Coronary artery (tissue), 2 donors: ENCODE measurements at regions not wholly inside any gene's neighbourhood (a gene's known extent, or its start where the extent isn't known, plus 50 kb on each side); places are given as distances from the start of the nearest gene placed in this dataset.
"Not testable (repeated sequence)": the region's sequence is repeated elsewhere in the genome, so short reads cannot be mapped to it uniquely, and the experiment has no call there.

ENCODE experiments used
- DNase-seq: peaks from one replicate; pipeline ENCODE4 v3.0.0-alpha.2; 2017; ENCODE audit warnings: low spot score
- H3K27ac ChIP-seq, 2 donors: fragments of 200-600 bp; sonication (generic); one replicate each; pipeline ENCODE4 v1.5.1; 2016 to 2019
- H3K4me3 ChIP-seq: fragments of 200-600 bp; sonication (generic); 2 replicates; pipeline ENCODE4 v1.5.1; 2016; ENCODE audit warnings: mild to moderate bottlenecking, moderate library complexity
- TF ChIP-seq, protein P1 (sequence below): fragments of 200-600 bp; sonication (generic); IDR thresholded peaks from one replicate; pipeline ENCODE4 v1.5.1; 2019; ENCODE audit warnings: antibody characterized with exemption

- TF ChIP-seq, protein P1, sequence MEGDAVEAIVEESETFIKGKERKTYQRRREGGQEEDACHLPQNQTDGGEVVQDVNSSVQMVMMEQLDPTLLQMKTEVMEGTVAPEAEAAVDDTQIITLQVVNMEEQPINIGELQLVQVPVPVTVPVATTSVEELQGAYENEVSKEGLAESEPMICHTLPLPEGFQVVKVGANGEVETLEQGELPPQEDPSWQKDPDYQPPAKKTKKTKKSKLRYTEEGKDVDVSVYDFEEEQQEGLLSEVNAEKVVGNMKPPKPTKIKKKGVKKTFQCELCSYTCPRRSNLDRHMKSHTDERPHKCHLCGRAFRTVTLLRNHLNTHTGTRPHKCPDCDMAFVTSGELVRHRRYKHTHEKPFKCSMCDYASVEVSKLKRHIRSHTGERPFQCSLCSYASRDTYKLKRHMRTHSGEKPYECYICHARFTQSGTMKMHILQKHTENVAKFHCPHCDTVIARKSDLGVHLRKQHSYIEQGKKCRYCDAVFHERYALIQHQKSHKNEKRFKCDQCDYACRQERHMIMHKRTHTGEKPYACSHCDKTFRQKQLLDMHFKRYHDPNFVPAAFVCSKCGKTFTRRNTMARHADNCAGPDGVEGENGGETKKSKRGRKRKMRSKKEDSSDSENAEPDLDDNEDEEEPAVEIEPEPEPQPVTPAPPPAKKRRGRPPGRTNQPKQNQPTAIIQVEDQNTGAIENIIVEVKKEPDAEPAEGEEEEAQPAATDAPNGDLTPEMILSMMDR: no peak
Observed at GRCh38 chr21:8992731-8993174, 1528.6 kb upstream of the TPTE start.

DNA sequence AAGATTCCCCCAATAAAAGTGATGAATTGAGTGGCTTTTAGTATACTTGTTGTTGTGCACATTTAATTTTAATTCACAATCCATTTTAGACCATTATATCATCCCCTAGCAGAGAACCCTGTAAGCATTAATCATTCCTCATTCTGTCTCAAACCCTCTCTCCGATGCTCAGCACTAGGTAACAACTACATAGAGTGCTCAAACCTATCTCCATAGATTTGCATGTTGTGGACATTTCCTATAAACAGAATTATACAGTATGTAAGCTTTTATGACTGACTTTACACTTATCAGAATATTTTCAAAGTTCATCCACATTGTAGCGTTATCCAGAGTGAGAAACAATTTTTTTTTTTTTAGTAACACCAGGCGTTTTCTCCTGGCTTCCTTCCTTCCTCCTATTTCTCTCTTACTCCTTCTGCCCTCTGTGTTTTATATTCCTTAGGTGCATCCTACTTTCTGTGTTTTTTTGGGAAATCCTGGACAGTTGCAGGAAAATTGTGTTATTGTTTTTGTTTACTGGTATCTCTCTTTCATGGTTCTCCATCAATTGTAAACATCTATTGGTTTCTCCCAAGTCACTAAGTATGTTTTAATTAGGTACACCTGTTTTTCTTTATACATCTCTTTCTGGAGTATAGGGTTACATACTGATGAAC lies 1528.0 kb upstream of the TPTE start:
- no peak overlapping the region for H3K4me3 ChIP-seq
- no peak overlapping the region for H3K27ac ChIP-seq
- no peak for DNase-seq
- TF ChIP-seq, protein P1: no peak

More at GRCh38 chr21:8992731-8993174, 1528.6 kb upstream of the TPTE start:
- no peak overlapping the region for H3K4me3 ChIP-seq
- DNase-seq: no peak
- H3K27ac ChIP-seq: no peak overlapping the region

DNA sequence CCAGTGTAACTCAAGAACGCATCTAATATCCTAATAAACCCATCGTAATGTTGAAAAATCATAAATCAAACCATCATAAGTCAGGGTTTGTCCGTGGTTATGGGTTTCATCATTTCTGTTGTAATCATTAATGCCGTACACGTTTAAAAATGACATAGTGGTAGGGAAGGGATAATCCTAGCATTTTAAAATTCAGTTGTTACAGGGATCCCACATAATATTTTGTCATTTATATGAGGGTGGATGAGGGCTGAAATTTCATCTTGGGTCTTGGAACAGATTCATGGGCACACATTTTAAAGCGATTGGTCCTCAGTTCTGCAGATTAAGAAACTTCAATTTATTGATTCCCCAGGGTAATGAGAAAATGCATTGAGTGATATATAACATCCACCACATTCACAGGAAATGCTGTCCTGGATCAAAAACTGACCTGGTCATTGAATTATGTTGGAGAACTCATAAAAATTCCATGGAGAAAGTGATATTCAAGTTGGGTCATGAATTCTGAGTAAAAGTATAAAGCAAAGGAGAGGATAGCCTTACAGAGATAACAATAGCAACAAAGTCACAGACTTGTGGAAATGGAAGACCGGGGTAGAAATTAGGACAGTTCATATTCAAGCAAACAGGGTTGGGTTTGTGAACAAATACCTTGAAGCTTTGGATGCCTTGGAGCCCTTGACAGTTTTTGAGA lies 1527.3 kb upstream of the TPTE start:
- no peak for DNase-seq
- TF ChIP-seq, protein P1: no peak
- H3K27ac ChIP-seq: no peak overlapping the region

DNA sequence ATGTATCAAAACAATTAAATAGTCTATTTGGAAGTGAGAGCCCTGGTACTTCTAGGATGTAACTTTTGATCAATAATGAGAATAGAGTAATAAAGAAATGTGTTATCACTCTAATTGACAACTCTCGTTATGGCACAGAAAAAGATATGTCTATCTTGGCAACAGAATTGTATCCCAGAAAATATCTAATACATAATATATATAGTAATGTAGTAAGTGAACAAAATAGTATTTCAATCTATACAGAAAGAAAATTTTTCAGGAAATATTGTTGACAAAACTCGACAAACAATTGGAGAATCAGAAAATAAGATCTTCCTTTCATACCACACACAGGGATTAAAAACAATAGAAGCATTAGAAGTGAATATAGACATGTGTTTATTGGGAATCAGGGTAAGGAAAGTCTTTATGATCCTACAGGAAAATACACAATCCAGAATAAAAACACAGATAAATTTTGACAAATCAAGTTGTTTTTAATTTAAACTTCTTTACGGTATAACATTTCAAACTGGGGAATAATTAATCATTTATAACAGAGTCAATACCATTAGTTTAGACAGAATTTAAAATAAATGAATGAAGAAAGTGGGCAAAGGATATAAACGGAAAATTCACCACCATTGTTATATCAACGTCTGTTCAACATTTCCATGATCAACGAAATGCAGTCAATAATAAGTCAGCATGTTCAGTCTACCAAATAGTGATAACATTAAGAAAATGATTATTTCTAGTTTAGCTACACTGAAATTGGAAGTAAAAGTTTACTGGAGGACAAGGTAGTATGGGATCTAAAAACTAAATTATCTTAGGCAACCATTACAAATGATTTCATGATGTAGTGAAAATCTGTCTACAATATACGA lies 1526.5 kb upstream of the TPTE start:
- TF ChIP-seq, protein P1: no peak
- DNase-seq: no peak
- no peak overlapping the region for H3K4me3 ChIP-seq
- no peak overlapping the region for H3K27ac ChIP-seq

More for the DNA sequence above, 1527.3 kb upstream of the TPTE start:
- H3K4me3 ChIP-seq: no peak overlapping the region

- not testable (repeated sequence) for H3K27ac ChIP-seq, DNase-seq, H3K4me3 ChIP-seq
Observed at GRCh38 chr21:8996487-8996968, 1524.9 kb upstream of the TPTE start.

DNA sequence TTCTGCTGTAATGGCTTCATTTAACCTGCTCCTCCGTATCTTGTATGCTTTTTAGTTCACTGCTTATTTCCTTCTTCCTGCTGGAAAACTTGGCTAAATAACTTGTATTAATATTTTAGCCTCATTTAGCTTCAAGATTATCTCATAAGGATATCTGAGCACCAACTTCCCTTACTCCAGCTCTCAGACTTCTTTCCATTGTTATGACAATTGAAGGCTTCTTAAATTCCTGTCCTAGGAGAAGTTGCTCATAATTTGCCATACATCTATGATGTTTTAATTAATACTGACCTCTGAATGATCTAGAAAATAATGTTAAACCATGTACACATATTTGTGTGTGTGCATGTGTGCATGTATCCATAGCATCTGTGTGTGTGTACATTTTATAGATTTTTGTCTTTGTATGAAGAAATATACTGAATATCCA lies 1524.4 kb upstream of the TPTE start:
- H3K4me3 ChIP-seq: no peak overlapping the region
- H3K27ac ChIP-seq: no peak overlapping the region
- TF ChIP-seq, protein P1: no peak
- DNase-seq: no peak

- H3K27ac ChIP-seq, H3K4me3 ChIP-seq, DNase-seq: not testable (repeated sequence)
Observed at GRCh38 chr21:8997443-8998390, 1523.7 kb upstream of the TPTE start.

DNA sequence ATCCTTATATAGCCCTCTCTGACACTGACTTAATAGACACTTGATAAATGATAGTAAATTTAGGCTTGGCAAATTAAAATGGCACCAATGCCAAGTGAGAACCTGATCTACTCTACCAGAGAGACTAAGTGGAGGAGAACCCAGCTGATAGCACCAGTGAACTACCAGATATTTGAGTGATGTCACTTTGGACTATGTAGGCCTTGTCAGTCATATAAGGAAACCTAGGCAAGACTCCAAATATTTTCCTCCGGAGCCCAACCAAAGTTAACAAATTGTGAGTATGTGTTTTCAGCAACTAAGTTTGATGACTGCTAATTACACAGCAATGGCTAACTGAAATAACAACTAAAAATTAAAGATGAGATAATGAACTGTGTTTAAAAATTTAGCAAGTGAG lies 1522.9 kb upstream of the TPTE start:
- H3K4me3 ChIP-seq, DNase-seq, H3K27ac ChIP-seq: not testable (repeated sequence)
